ENCODE measurements at regions not wholly inside any gene's neighbourhood (a gene's known extent, or its start where the extent isn't known, plus 50 kb on each side); places are given as distances from the start of the nearest gene placed in this dataset.

GRCh38 chr7:132051311-132051710, 494.9 kb upstream of the PODXL start:
- no peak overlapping the region for H3K27ac ChIP-seq (ENCODE audit: extremely low read depth, low read depth, low read length)
- ATAC-seq (no peak), DNase-seq (ENCODE audit: extremely low read depth in 1 of 4, low spot score in 3 of 4) (no peak), FAIRE-seq (no peak)
- no peak overlapping the region for H3K9ac ChIP-seq (ENCODE audit: insufficient read depth in 1 of 2, low read depth in 2 of 2, low read length in 2 of 2)
- TF ChIP-seq CBFA2T3 (IDR thresholded peaks at IDR 0.05) = no peak
- no peak for TF ChIP-seq KDM1A (IDR thresholded peaks at IDR 0.05)
- H4K20me1 ChIP-seq (replicated peaks; ENCODE audit: control insufficient read depth, insufficient read depth, low read length) = no peaks in the 10 kb centered on the region; the same call in 1 of the 2 replicates
- BruUV-seq (replicated peaks) = no TSS peak
- ChIA-PET POLR2A (no interaction called here), CTCF (ENCODE audit: low intra/inter-chr PET ratio) (no interaction called here)
- no peak overlapping the region for H2AFZ ChIP-seq (ENCODE audit: low read depth, low read length)
- no peaks in the 10 kb centered on the region for H3K4me1 ChIP-seq (replicated peaks in 1 of 2; ENCODE audit: control insufficient read depth in 2 of 2, insufficient read depth in 2 of 2, low read length in 2 of 2)
- 3% methylated on average over 3 of the region's 3 CpGs for WGBS (ENCODE audit: insufficient coverage, low coverage, missing lambda C conversion rate)
- no peaks in the 10 kb centered on the region for H3K9me3 ChIP-seq (replicated peaks; ENCODE audit: control insufficient read depth, insufficient read depth, low read depth, low read length)
- no peaks in the 10 kb centered on the region for H3K9me1 ChIP-seq (ENCODE audit: control insufficient read depth, insufficient read depth, low read length)
- no peak overlapping the region for H3K4me3 ChIP-seq
- no peaks in the 10 kb centered on the region for H3K79me2 ChIP-seq (ENCODE audit: control insufficient read depth, insufficient read depth, low read length)
- no peaks in the 10 kb centered on the region for H3K27me3 ChIP-seq (ENCODE audit: control insufficient read depth in 2 of 2, insufficient read depth in 2 of 2, low read length in 2 of 2)
- intact Hi-C loops (cut with micrococcal nuclease) = no loop called here
- H3K4me2 ChIP-seq (ENCODE audit: insufficient read depth, low read length) = no peak overlapping the region
- in situ Hi-C loops (cut with MboI) = loop anchor here (10.0 kb wide), 1 partner anchor 367 kb away; no protein-coding TSS in a partner anchor
- no peaks in the 10 kb centered on the region for H3K36me3 ChIP-seq (ENCODE audit: control insufficient read depth, insufficient read depth, low read length)

DNA sequence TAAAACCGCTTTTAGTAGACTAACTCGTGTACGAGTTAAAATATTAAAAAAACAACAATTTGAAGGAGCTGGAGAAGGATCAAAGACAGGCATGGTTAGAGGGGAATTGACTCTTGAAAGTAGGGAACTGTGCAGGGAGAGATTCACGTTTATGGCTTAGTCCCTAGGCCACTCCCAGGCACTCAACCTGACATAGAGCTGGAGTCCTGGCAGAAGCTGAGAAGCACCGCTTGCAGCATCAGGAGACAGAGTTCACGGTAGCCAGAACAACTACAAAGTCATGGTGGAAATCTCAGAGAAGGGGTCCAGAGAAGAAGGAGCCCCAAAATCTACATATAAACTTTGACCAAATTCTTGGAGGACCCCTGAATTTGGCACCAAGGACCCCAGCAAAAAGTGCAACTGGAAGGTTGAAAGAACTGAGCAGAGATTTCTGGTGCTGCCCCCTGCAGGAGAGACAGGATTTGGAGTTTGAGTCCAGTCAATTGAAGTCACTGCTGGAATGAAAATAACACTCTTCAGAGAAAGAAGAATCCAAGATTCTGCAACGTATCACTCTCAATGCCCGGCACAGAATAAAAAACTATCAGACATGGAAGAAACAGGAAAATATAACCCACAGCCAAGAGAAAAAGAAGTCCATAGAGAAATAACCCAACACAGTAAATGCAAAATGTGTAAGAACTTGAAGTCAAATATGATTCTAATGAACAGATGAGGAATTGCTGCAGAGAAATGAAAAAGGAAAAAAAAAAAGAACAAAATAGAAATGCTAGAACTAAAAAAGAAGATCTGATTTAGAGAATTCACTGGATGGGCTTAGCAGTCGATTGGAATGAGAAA, 493.3 kb upstream of the PODXL start:
- no peaks in the 10 kb centered on the region; the same call in 1 of the 2 replicates for H4K20me1 ChIP-seq (replicated peaks; ENCODE audit: control insufficient read depth, insufficient read depth, low read length)
- intact Hi-C loops (cut with micrococcal nuclease) = loop anchor here (1.0 to 10.0 kb wide), 3 partner anchors 102 to 357 kb away; no protein-coding TSS in a partner anchor
- no peaks in the 10 kb centered on the region for H3K79me2 ChIP-seq (ENCODE audit: control insufficient read depth, insufficient read depth, low read length)
- POLR2A ChIA-PET = interaction anchor here (0.7 to 0.9 kb wide), 2 partner anchors 8 to 34 kb away, joined by 3 read pairs; no protein-coding TSS in a partner anchor
- H3K9me3 ChIP-seq (replicated peaks; ENCODE audit: control insufficient read depth, insufficient read depth, low read depth, low read length) = no peaks in the 10 kb centered on the region
- CTCF ChIA-PET (ENCODE audit: low intra/inter-chr PET ratio) = interaction anchor here (0.6 to 1.8 kb wide), 3 partner anchors 12 to 503 kb away, joined by 3 to 13 read pairs (median 4); no protein-coding TSS in a partner anchor
- H3K4me1 ChIP-seq (replicated peaks in 1 of 2; ENCODE audit: control insufficient read depth in 2 of 2, insufficient read depth in 2 of 2, low read length in 2 of 2) = no peaks in the 10 kb centered on the region
- WGBS (ENCODE audit: insufficient coverage, low coverage, missing lambda C conversion rate) = 2% methylated on average over 9 of the region's 9 CpGs
- no peaks in the 10 kb centered on the region for H3K27me3 ChIP-seq (ENCODE audit: control insufficient read depth in 2 of 2, insufficient read depth in 2 of 2, low read length in 2 of 2)
- H3K4me3 ChIP-seq = no peak overlapping the region
- in situ Hi-C loops (cut with MboI) = loop anchor here (10.0 kb wide), 1 partner anchor 365 kb away; no protein-coding TSS in a partner anchor
- H2AFZ ChIP-seq (ENCODE audit: low read depth, low read length) = no peak overlapping the region; the same call in 1 of the 2 replicates
- DNase-seq (ENCODE audit: extremely low read depth in 1 of 4, low spot score in 3 of 4) (peak; percentile 50 to 65 (median 60)), FAIRE-seq (peak; percentile 91), ATAC-seq (peak; percentile 75)
- H3K4me2 ChIP-seq (ENCODE audit: insufficient read depth, low read length) = no peak overlapping the region
- H3K9ac ChIP-seq (ENCODE audit: insufficient read depth in 1 of 2, low read depth in 2 of 2, low read length in 2 of 2) = no peak overlapping the region
- no TSS peak for BruUV-seq (replicated peaks)
- H3K27ac ChIP-seq (ENCODE audit: extremely low read depth, low read depth, low read length) = no peak overlapping the region
- no peaks in the 10 kb centered on the region for H3K36me3 ChIP-seq (ENCODE audit: control insufficient read depth, insufficient read depth, low read length)
- H3K9me1 ChIP-seq (ENCODE audit: control insufficient read depth, insufficient read depth, low read length) = no peaks in the 10 kb centered on the region
- TF ChIP-seq XRCC5 (IDR thresholded peaks at IDR 0.05; ENCODE audit: low read depth, low read length) = 0 out of 2 replicates have a peak, but pooled peaks have one; percentile 30
- TF ChIP-seq SMC3 (conservative IDR thresholded peaks at IDR 0.05; ENCODE audit: insufficient read depth, low read depth, low read length) = peak; percentile 53; the same call in 1 of the 2 replicates
- peak; percentile 82 for TF ChIP-seq CTCFL (IDR thresholded peaks at IDR 0.05; ENCODE audit: borderline replicate concordance, insufficient read depth, low read depth, low read length, poor library complexity, severe bottlenecking)
- peak; percentile 20 to 41; a peak in 2 of 4 replicates for TF ChIP-seq RAD21 (CRISPR knock-in tag; conservative IDR thresholded peaks at IDR 0.05 in 1 of 2, IDR thresholded peaks at IDR 0.05 in 1 of 2)
- no peak for TF ChIP-seq ZNF3 (CRISPR knock-in tag; IDR thresholded peaks at IDR 0.05)
